Fibroblast of the aortic adventitia (primary cell): ENCODE measurements at regions not wholly inside any gene's neighbourhood (a gene's known extent, or its start where the extent isn't known, plus 50 kb on each side); places are given as distances from the start of the nearest gene placed in this dataset.
"Not testable (repeated sequence)": the region's sequence is repeated elsewhere in the genome, so short reads cannot be mapped to it uniquely, and the experiment has no call there.

ENCODE experiments used
- DNase-seq: peaks from one replicate; pipeline ENCODE4 v3.0.0-alpha.2; 2010; ENCODE audit warnings: low read depth
- H3K4me3 ChIP-seq: 2 replicates; pipeline ENCODE4 v1.5.1; 2011; ENCODE audit warnings: low read depth, mild to moderate bottlenecking, control low read depth, low read length, moderate library complexity
- CTCF ChIP-seq: IDR thresholded peaks from 2 replicates; pipeline ENCODE4 v1.5.1; 2011; ENCODE audit warnings: mild to moderate bottlenecking, low read length, control low read depth, inconsistent platforms; ENCODE audit not compliant: insufficient read depth

DNA sequence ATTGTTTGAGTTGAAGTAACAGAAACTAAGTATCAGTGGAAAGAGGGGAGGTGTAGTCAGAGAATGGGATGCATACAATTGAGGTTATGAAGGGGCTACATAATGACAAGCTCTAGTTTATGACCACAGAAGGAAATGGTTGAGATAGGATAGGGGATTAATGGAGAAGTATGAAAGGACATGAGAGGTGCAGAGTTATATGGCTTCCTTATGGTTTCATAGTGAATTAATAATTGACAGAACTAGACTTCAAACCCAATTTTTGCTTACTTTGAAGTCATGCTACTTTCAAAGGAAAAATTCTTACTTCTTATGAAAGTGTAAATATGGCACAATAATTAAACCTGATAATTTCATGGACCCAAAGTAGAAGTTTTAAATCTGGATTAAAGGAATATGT lies 340.3 kb upstream of the LRRC4C start:
- no peak for DNase-seq
- TF ChIP-seq CTCF, result no peak
- H3K4me3 ChIP-seq, result no peak overlapping the region

GRCh38 chr11:41803895-41804294 lies 344.4 kb upstream of the LRRC4C start:
- no peak for DNase-seq
- no peak overlapping the region for H3K4me3 ChIP-seq
- no peak for TF ChIP-seq CTCF

GRCh38 chr11:41816396-41816795 lies 356.9 kb upstream of the LRRC4C start:
- TF ChIP-seq CTCF, result no peak
- no peak overlapping the region for H3K4me3 ChIP-seq
- no peak for DNase-seq

GRCh38 chr11:41824287-41824686 lies 364.8 kb upstream of the LRRC4C start:
- not testable (repeated sequence) for DNase-seq, H3K4me3 ChIP-seq

DNA sequence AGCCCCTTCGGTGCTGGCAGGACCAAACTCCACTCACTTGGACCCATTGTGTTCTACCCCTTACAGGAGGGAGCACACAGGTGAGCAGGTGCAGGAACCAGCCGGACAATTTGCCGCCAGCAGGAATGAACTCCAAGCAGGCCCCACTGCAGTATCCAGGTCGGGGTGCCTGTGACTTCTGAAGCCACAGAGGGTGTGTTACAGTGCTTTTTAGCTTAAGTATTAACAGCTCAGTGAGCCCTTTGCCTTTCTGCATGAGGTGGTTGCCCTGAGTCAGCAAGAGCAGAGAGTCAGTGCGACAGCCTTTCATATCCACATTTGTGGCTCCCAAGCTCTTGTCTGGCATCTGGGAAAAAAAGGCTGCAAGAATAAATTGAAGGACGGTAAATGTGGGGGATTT lies 366.6 kb upstream of the LRRC4C start:
- no peak for DNase-seq
- no peak for TF ChIP-seq CTCF
- no peak overlapping the region for H3K4me3 ChIP-seq

GRCh38 chr11:41836431-41836830 lies 377.0 kb upstream of the LRRC4C start:
- H3K4me3 ChIP-seq, result no peak overlapping the region
- DNase-seq, result peak; percentile 0
- TF ChIP-seq CTCF, result no peak

DNA sequence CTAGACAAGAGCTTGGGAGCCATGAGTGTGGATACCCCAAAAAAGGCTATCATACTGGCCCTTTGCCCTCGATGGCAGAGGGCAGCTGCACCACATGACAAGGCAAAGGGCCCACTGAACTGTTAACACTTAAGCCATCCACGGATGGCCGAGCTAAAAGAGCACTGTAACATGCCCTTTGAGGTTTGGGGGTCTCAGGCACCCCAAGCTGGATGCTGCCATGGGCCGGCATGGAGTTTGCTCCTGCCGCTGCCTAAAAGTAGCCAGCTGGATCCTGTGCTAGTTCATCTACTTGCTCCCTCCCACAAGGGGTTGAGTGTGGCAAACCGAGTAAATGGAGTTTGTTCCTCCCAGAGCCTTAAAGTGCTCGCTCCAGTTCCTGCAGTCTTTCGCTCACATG lies 383.2 kb upstream of the LRRC4C start:
- no peak for TF ChIP-seq CTCF
- no peak for DNase-seq
- H3K4me3 ChIP-seq, result no peak overlapping the region
